Femur (tissue), 1 donor: ENCODE measurements at regions not wholly inside any gene's neighbourhood (a gene's known extent, or its start where the extent isn't known, plus 50 kb on each side); places are given as distances from the start of the nearest gene placed in this dataset.

ENCODE experiments used
- DNase-seq: peaks from one replicate; pipeline ENCODE4 v3.0.0-alpha.2; 2017

DNA sequence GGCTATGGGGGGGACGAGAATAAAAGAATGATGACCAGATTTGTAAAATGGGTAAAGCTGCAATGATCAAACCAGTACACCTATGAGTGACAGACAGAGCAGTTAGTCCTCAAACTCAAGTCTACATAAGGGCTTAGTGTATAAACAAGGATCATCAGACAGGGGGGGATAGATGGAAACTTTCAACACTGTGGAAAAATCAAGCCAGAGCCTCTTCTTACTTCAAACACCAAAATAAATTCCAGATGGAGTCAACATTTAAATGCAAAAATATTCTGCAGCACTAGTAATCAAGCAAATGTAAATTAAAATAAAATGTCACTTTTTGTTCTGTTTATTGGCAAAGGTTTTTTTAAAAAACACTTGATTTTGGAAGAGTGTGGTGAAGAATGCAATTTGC, 205.9 kb upstream of the RGMA start:
- no peak for DNase-seq

DNA sequence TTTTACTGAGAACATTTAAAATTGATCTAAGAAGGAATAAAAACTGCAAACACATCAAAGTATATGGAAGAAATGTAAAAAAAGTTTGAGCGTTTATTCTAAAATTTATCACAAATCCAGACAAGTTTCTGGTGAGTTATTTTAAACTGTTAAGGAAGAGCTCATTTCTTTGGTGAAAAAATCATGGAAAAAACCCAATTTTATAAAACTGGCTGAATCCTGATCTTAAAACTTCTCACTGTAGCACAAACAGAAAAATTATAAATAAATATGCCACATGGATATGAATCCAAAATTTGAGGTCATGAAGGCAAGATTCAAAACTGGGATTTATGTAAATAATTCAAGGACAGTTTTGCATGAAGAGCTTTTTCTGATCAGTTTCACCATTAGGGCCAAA, 205.1 kb upstream of the RGMA start:
- no peak for DNase-seq

DNA sequence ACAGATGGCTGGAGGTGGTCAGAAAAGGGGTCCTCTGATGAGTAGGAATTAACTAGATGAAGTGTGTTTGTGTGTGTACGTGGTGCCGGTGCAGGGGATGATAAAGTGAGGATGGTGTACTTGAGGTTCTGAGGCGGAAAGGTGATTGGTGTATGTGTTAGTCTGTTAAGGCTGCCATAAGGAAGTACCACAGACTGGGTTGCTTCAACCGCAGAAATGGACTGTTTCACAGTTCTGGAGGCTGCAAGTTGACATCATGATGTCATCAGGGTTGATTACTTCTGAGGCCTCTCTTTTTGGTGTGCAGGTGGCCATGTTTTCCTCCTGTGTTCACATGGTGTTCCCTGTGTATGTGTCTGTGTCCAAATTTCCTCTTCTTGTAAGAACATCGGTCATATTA, 202.4 kb upstream of the RGMA start:
- no peak for DNase-seq

DNA sequence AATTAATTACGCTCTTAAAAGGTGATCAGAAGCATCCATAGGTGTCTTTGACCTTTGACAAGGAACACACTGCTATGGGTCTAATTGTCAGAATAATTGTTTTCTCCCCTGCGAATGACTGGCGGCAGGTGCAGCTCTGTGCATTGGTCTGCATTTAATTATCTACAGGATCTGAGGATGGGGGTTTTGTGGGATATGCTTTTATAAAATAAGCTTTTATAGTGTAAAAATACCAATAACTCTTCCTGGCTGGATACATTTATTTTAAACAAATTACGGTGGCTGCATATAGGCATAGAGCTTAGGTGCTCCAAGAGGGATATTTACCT, 201.6 kb upstream of the RGMA start:
- DNase-seq, result no peak

GRCh38 chr15:93289941-93290617, 201.1 kb upstream of the RGMA start:
- no peak for DNase-seq

- DNase-seq, result no peak
Observed at GRCh38 chr15:93288728-93289294, 199.8 kb upstream of the RGMA start.

GRCh38 chr15:93286446-93286845, 197.4 kb upstream of the RGMA start:
- no peak for DNase-seq

GRCh38 chr15:93283854-93284253, 194.8 kb upstream of the RGMA start:
- peak; percentile 48 for DNase-seq

- DNase-seq, result no peak
Observed at GRCh38 chr15:93282808-93283207, 193.8 kb upstream of the RGMA start.

- no peak for DNase-seq
Observed at GRCh38 chr15:93278783-93279182, 189.8 kb upstream of the RGMA start.

GRCh38 chr15:93278006-93278405, 189.0 kb upstream of the RGMA start:
- DNase-seq, result peak; percentile 46

DNA sequence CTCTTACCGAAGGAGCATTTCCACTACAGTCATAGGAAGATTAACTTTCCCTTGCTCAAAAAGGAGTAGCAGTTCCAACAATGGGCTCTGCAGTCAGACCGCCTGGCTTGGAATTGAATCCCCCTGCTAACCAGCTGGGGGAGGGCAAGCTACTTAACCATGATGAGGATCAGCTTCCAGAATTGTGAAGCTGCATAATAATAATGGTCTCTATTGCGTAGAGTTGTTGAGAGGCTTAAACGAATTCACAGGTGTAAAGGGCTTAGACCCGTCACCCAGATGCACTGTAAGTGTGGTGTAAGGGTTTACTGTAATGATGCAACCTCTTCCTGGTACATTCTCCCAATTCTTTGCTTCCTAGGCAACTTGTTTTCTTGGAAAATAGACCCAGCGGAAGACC, 185.2 kb upstream of the RGMA start:
- no peak for DNase-seq

DNA sequence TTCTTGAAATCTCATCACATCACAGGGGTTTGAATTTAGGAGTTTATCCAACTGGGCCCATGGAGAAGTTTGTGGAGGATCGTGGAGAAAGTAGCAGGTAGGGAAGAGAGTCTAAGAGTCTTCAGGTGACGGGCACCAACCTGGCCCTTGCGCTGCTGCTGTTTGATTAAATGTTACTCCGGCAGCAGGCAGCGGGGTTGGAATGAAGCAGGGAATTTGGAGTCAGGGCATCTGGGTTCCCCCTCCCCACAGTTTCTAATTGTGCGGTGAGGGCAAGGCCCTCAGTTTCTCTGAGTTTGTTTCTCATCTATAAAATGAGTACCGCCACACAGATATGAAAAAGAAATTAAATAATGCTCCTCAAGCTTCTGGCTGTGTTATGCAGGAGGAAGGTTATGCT, 182.9 kb upstream of the RGMA start:
- no peak for DNase-seq

- DNase-seq, result no peak
Observed at GRCh38 chr15:93270937-93271467, 182.0 kb upstream of the RGMA start.

DNA sequence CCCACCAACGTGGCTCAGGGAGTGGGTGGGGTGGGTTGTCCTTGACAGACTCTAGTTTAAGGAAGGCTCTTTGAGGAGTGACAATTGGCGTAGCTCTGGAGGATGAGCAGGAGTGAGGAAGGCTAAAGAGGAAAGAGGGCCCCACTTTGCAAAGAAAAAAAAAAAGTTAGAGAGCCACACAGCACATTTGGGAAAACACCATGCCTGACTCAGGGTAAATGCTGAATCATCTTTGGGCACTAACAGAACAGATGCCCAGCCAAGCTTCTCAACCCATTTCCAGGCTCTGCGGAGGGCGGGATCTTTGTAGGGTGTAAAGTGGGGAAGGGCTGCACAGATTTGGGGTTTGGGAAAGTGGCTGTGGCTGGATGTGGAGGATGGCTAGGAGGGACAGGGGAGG, 179.1 kb upstream of the RGMA start:
- DNase-seq, result no peak

GRCh38 chr15:93266291-93266690, 177.3 kb upstream of the RGMA start:
- DNase-seq, result no peak

DNA sequence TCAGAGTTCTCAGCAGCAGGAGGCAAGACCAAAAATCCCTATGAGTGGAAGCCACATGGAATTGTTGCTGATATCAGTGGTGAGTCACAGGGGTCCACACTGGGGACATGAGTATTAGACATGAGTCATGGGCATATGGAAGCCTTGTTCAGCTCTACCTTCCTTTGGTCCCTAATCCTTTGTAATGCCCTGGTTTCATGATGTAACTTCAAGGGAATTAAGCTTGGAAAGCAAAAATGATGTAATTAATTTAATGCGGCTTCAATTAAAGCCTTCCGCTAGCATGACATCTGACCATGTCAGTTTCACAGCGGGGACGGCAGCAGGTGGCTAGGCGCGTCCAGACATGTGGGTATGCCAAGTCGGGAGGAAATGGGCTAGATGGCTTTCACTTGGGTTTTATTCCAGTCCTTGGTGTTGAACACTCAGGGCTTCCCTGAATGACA, 176.1 kb upstream of the RGMA start:
- no peak for DNase-seq

DNA sequence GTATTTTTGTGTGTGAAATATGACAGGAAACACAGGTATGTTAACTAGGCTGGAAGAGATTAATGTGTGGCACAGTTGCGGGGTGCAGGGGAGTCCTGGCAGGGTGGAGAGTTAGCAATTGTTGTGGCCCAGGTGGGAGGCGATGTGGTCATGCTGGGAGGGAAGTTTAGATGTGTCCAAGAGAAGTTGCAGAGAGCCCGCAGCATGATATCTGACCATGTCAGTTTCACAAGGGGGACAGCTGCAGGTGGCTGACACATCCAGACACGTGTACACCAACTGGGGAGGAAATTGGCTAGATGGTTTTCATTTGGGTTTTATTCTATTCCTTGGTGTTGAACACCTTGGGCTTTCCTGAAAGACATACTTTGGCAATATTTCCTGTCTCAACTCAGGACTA, 172.8 kb upstream of the RGMA start:
- DNase-seq, result no peak

GRCh38 chr15:93257920-93258319, 168.9 kb upstream of the RGMA start:
- DNase-seq, result no peak

DNA sequence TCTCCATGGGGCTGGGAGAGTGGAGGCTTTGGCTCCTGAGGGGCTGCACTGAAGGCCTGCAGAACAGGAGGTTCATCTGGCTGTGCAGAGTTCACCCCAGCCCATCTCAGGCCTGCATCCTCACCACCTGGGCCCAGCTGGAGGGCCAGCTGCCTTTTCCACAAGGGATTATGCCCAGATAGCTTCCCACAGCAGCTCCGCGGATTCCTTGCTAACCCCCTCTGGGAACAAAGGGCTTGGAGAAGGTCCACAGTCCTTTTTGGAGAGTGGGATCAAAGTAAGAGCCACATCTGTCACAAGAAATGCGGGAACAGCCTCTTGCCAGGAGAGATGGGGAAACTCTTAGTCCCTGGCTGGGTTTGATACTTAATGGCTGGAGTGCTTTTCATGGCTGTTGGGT, 164.7 kb upstream of the RGMA start:
- peak; percentile 63 for DNase-seq

DNA sequence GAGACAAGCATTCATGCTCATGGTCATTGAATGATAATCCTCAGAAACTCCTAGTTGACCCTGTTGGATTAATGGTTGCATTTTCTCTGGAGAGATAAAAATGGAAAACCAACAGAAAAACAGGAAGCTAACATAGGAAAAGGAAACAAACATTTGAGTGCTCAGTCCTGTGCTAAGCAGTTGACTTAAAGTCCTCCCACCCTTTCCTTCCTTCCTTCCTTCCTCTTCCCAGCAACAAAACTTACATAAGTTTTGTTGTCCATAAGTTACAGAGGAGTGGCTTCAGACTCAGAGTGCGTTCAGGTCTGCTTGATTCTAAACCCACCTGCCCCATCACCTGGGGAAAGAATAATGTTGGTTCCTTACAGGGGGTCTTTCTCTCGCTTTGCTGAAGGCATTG, 163.8 kb upstream of the RGMA start:
- no peak for DNase-seq

DNA sequence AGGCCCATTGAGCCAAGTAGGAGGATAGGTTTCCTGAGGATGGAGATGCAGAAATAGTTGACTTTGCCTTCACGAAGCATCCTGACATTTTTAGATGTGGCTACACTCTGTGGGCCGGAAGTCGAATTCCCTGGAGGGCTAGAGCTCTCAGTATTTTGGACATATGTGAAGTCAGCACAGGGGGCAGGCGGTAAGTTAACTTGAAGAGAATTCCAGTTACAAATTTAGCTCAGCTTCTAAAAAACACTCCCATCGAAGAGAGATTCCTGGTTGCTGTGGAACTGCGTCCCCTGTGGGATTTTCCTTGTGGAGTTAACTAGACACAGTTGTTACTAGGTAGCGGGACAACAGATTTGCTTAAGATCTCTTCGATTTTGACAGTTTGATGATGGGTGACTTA, 161.9 kb upstream of the RGMA start:
- DNase-seq, result peak; percentile 60

- no peak for DNase-seq
Observed at GRCh38 chr15:93250209-93250608, 161.2 kb upstream of the RGMA start.

DNA sequence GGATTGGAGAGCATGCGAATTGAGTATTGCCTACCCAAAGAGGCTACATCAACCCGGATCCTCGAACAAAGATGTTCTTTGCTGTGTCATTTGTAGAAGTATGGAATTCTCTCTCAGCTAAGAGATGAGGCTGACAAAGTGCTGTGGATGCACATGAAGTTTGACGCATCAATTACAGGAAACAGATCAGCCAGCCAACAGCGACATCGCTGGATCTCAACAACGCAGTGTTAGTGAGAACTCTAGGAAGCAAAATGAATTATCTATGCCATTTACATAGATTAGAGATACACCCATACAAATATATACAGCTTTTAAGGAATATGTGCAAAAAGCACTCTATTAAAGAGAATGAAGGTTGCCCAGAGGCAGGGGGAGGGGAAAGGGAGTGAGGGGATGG, 160.6 kb upstream of the RGMA start:
- no peak for DNase-seq
